Activated naive CD8-positive, alpha-beta T cell treated with anti-CD3 and anti-CD28 coated beads for 36 hours (primary cell): ENCODE measurements at regions not wholly inside any gene's neighbourhood (a gene's known extent, or its start where the extent isn't known, plus 50 kb on each side); places are given as distances from the start of the nearest gene placed in this dataset.

Experiments
- DNase-seq: peaks from one replicate; pipeline ENCODE4 v3.0.0; 2021
- H3K27ac Mint-ChIP-seq: one replicate; pipeline ENCODE4 v1.8.0; 2022; ENCODE audit warnings: mild to moderate bottlenecking, moderate library complexity, mixed read lengths
- H3K27me3 Mint-ChIP-seq: one replicate; pipeline ENCODE4 v1.8.0; 2022; ENCODE audit warnings: mild to moderate bottlenecking, mixed read lengths
- H3K36me3 Mint-ChIP-seq: one replicate; pipeline ENCODE4 v1.8.0; 2021; ENCODE audit warnings: mild to moderate bottlenecking, mixed read lengths
- H3K4me1 Mint-ChIP-seq: one replicate; pipeline ENCODE4 v1.8.0; 2021; ENCODE audit warnings: mixed read lengths
- H3K4me3 Mint-ChIP-seq: one replicate; pipeline ENCODE4 v1.8.0; 2022; ENCODE audit warnings: mild to moderate bottlenecking, moderate library complexity, mixed read lengths
- H3K9me3 Mint-ChIP-seq: one replicate; pipeline ENCODE4 v1.8.0; 2022; ENCODE audit warnings: mixed read lengths

DNA sequence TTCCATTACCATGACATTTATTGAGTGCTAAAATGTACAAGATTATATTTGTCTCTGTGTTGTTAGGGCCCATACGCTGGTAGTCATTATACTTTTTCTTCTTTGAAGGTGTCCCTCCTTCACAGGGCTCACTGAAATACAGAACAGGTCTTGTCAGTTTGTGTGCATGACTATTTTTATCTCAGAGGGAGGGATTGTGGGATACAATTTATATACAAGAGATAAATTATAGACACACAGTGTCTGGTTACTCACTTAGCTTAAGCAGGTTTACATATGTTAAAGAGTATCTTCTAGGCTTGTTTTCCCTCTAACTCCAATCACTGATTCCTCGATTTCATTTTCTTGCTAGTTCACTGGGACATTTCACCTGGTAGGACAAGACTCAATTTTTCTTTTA, 143.3 kb upstream of the GUCY1A1 start:
- Mint-ChIP-seq H3K4me1 (peaks cover 6% of the 10 kb centered on the region), H3K4me3 (no peak overlapping the region), H3K36me3 (no peaks in the 10 kb centered on the region), H3K27me3 (no peaks in the 10 kb centered on the region), H3K27ac (no peak overlapping the region), H3K9me3 (peaks cover 7% of the 10 kb centered on the region)
- no peak for DNase-seq

DNA sequence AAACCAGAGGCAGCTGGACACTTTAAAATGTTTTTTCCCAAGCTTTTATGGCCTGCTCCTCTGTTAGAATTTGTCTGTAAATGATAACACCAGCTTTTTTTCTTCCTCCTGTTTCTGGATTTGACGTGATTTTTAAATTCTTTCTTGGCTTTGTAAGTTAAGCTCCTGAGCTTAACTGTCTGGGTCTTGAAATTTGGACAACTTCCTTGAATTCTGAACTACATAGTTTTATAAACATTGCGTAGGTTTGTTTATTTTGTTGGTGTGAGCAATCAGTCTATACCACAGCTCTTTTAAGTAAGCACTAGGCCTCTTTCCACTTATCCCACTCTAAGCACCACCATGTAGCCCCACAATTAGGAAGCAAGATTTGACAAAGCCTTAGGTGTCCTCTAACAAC, 144.4 kb upstream of the GUCY1A1 start:
- Mint-ChIP-seq H3K9me3 (peaks cover 7% of the 10 kb centered on the region), H3K4me1 (peaks cover 6% of the 10 kb centered on the region), H3K36me3 (no peaks in the 10 kb centered on the region), H3K27ac (no peak overlapping the region), H3K27me3 (peaks cover under 1% of the 10 kb centered on the region), H3K4me3 (no peak overlapping the region)
- no peak for DNase-seq

DNA sequence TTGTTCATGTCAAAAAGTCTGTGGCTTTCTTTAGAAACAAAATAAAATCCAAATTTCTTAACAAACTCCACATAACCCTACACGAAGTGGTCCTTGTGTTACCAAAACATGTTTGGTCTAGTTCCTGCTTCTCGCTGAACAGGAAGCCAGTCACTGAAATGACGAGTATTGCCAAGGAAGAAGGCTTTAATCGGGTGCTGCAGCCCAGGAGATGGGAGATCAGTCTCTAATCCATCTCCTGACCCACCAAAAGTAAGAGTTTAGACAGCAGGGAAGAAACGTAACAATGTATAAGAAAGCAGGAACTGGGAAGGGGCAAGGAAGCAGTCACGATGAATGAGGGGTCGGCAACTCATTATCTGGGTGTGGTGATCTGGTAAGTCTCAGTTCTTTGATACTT, 144.6 kb upstream of the MAP9 start:
- H3K27ac Mint-ChIP-seq, result no peak overlapping the region
- no peak overlapping the region for H3K4me3 Mint-ChIP-seq
- H3K9me3 Mint-ChIP-seq, result peaks cover 7% of the 10 kb centered on the region

DNA sequence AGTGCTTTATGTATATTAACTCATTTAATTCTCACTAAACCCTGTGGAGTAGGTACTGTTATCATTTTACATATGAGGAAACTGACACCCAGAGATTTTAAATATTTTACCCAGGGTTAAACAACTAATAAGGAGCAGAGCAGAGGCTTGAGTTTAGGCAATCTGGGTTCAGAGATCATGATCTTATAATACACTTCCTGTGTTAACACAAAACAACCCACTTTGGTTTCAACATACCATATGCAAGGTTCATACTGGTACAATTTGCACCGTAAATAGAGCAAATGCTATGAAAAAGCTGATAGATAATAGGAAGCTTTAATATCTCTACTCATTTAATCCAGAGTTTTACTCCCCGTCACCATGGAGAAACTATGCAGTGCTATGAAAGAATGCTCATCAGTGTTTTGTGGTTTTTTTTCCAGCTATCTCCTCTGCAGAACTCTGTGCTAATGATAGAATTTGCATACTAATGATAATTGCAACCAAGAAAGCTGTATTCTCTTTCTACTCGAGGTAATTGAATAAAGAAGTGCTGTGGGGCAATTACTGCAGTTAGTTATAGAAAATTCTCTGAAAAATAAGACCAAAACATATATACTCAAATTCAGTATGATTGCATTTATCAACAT, 138.8 kb upstream of the MAP9 start:
- Mint-ChIP-seq H3K4me1 (no peaks in the 10 kb centered on the region), H3K27ac (no peak overlapping the region), H3K36me3 (no peaks in the 10 kb centered on the region), H3K9me3 (no peaks in the 10 kb centered on the region), H3K4me3 (no peak overlapping the region), H3K27me3 (peaks cover 13% of the 10 kb centered on the region)
- DNase-seq, result no peak

More for the DNA sequence above, 144.6 kb upstream of the MAP9 start:
- Mint-ChIP-seq H3K27me3 (peaks cover 4% of the 10 kb centered on the region), H3K36me3 (no peaks in the 10 kb centered on the region), H3K4me1 (peaks cover under 1% of the 10 kb centered on the region)
- DNase-seq, result no peak

DNA sequence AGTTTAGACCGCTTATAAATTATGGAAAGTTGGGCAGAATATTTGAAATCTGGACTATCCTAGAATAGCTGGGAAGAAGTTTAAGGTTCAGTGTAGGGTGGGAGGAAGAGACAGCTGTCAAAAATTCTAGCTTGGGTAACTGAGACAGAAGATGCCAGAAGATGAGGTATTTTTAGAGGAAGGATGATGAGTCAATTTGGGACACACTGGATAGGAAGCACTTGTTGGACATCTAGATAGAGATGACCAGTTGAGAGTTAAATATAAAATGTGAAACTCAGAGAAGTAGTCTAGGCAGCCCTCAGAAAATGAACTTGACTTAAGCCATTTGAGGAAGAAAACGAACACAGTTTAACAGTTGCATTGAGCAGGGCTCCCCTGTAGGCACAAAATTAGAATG, 137.9 kb upstream of the MAP9 start:
- no peak for DNase-seq
- Mint-ChIP-seq H3K4me3 (no peak overlapping the region), H3K36me3 (no peaks in the 10 kb centered on the region), H3K27me3 (peaks cover 13% of the 10 kb centered on the region), H3K9me3 (no peaks in the 10 kb centered on the region), H3K27ac (no peak overlapping the region), H3K4me1 (no peaks in the 10 kb centered on the region)

DNA sequence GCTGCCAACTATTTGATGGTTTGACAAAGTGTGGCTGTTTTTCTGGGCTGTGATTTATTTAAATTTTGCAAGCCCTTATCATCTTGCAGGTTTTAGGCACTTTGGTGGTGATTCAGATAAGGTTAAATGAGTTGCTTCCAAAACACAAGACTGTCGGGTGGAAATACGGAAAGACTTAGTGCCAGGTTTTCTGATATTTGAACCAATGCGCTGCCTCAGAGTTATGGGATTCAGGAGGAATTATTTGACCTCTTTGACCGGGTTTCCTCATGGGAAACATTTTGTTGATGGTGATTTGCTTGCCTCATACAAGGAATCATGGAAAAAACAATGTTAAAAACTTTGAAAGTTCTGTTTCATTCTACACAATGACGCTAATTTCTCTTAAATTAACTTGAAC, 136.1 kb upstream of the MAP9 start:
- Mint-ChIP-seq H3K4me1 (no peaks in the 10 kb centered on the region), H3K4me3 (no peak overlapping the region), H3K36me3 (no peaks in the 10 kb centered on the region), H3K27me3 (peaks cover 14% of the 10 kb centered on the region), H3K9me3 (no peaks in the 10 kb centered on the region), H3K27ac (no peak overlapping the region)
- no peak for DNase-seq

DNA sequence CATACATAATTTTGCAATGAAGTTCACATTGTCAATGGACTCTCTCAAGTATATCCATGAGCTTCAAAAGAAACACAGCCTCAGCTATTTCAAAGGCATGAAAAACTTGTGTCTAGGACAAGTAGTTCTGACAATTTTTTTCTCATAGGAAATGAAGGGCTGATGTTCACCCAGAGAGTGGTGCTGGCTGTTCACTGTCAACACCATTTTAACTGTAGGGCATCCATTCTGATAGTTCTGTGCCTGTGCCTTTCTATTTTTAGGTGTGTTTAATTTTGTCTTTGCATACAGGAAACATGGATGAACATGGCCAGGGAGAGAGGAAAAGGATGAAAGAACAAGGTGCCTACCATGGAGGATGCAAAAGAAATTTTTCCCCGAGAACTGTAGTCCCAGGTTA, 135.3 kb upstream of the MAP9 start:
- Mint-ChIP-seq H3K4me3 (no peak overlapping the region), H3K36me3 (no peaks in the 10 kb centered on the region), H3K27me3 (peaks cover 13% of the 10 kb centered on the region), H3K4me1 (no peaks in the 10 kb centered on the region), H3K27ac (no peak overlapping the region), H3K9me3 (no peaks in the 10 kb centered on the region)
- DNase-seq, result no peak

DNA sequence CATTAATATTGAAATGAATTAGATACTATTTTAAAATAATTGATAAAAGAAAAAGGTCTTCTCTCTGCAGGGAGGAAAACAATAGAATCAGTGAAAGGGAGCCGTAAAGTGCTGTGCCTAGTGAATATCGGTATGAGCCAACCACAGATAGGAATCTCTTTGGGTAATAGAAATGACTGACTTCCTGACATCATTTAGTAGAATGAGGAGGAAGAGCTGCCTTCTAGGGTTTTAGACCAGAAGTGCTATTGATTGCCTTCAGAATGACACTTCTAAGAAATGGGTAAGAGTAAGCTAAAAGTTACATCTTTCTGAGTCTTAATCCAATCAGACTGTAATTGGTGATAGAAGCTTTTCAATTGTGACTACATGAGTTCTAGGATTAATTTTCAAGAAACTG, 134.0 kb upstream of the MAP9 start:
- Mint-ChIP-seq H3K36me3 (no peaks in the 10 kb centered on the region), H3K27ac (no peak overlapping the region), H3K27me3 (peaks cover 13% of the 10 kb centered on the region), H3K9me3 (no peaks in the 10 kb centered on the region), H3K4me1 (no peaks in the 10 kb centered on the region), H3K4me3 (no peak overlapping the region)
- DNase-seq, result no peak

DNA sequence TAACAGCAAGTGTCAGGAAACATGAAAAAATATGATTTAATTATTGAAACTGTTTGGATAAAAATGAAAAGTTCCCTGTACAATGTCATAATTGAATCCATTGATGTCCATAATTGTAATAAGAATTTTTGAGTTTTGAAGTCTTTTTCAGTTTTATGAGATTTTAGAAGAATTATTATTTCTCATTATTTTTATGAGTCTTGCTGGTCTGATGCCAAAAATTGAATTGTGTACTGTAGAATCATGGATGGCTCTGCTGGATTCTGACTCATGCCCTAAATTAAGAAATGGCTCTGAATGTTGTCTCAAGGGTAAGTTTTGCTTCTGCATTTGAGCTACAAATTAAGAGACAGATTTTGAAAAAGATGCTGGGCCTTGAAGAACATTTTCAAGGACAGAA, 132.8 kb upstream of the MAP9 start:
- no peaks in the 10 kb centered on the region for H3K4me1 Mint-ChIP-seq
- no peak overlapping the region for H3K4me3 Mint-ChIP-seq
- H3K27me3 Mint-ChIP-seq, result peaks cover 15% of the 10 kb centered on the region
- no peak overlapping the region for H3K27ac Mint-ChIP-seq
- no peak for DNase-seq
- no peaks in the 10 kb centered on the region for H3K36me3 Mint-ChIP-seq
- no peaks in the 10 kb centered on the region for H3K9me3 Mint-ChIP-seq

DNA sequence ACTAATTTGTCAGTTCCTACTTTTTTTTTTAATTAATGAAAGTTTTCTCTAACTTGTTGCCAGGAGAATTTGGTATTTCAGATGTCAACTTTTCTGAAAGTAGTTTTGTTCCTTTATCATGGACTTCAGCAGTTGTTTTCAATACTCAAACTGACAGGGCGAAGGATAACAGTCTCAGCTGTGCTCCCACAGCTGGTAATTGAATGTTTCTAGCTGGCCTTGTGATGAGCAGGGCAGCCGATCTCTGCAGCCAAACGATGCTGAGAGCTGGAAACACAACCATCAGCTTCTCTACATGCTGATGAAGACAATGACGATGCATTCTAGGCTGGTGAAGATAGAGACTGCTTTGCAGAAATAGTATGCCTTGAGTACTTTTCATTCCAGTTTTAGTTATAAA, 130.0 kb upstream of the MAP9 start:
- Mint-ChIP-seq H3K27ac (no peak overlapping the region), H3K9me3 (no peaks in the 10 kb centered on the region), H3K36me3 (no peaks in the 10 kb centered on the region), H3K4me3 (no peak overlapping the region), H3K4me1 (no peaks in the 10 kb centered on the region), H3K27me3 (peaks cover 16% of the 10 kb centered on the region)
- no peak for DNase-seq

DNA sequence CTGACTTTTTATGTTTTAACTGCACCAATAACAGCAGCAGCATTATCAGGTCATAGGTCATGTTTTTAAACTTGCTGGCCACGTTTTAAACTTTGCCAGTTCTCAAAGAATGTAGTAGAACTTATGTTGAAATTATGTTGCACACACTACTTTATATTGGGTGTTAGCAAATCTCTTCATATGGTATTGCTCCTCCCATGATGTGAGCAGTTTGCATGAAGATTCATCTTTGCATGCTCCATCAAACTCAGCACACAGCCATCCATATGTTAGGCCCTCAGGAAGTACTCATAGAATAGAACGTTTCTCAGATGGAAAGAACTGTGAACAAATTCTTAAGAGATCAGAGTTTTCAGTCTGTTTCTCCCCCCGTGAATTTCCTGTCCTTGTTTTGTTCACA, 128.6 kb upstream of the MAP9 start:
- no peaks in the 10 kb centered on the region for H3K4me1 Mint-ChIP-seq
- no peak overlapping the region for H3K27ac Mint-ChIP-seq
- no peak overlapping the region for H3K4me3 Mint-ChIP-seq
- no peaks in the 10 kb centered on the region for H3K36me3 Mint-ChIP-seq
- H3K27me3 Mint-ChIP-seq, result peaks cover 10% of the 10 kb centered on the region
- H3K9me3 Mint-ChIP-seq, result no peaks in the 10 kb centered on the region
- no peak for DNase-seq

DNA sequence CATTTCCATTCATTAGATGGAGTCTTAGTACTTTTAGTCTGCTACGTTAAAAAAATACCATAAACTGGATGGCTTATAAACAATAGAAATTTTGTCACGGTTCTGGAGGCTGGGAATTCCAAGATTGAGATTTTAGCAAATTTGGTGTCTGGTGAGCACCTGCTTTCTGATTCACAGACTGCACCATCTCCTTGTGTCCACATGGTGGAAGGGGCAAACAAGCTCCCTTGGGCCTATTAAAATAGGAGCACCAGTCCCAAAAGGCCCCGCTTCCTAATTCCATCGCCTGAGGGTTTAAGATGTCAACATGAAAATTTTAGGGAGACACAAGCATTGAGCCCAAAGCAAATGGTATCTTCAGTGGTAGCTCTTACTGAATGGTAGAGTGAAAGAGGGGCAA, 120.5 kb upstream of the MAP9 start:
- Mint-ChIP-seq H3K4me3 (no peak overlapping the region), H3K9me3 (no peaks in the 10 kb centered on the region), H3K27ac (no peak overlapping the region), H3K36me3 (no peaks in the 10 kb centered on the region), H3K27me3 (peaks cover 10% of the 10 kb centered on the region), H3K4me1 (no peaks in the 10 kb centered on the region)
- DNase-seq, result no peak

DNA sequence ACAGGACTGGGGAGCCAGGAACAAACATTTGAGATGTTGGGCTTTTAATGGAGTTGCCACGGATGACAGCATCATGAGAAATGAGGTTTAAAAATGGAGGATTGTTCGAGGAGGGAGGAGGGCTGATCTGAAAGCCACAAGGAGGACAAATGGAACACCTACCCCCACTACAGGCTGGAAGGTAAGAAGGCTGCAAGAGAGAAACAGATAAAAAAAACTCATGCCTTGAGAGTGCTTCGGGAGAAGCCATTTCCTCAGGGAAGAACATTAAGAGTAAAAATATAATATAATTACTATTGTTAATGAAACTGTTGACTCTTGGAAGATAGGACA, 119.5 kb upstream of the MAP9 start:
- Mint-ChIP-seq H3K27me3 (peaks cover 10% of the 10 kb centered on the region), H3K36me3 (no peaks in the 10 kb centered on the region), H3K27ac (no peak overlapping the region), H3K9me3 (no peaks in the 10 kb centered on the region), H3K4me1 (no peaks in the 10 kb centered on the region), H3K4me3 (no peak overlapping the region)
- DNase-seq, result no peak

DNA sequence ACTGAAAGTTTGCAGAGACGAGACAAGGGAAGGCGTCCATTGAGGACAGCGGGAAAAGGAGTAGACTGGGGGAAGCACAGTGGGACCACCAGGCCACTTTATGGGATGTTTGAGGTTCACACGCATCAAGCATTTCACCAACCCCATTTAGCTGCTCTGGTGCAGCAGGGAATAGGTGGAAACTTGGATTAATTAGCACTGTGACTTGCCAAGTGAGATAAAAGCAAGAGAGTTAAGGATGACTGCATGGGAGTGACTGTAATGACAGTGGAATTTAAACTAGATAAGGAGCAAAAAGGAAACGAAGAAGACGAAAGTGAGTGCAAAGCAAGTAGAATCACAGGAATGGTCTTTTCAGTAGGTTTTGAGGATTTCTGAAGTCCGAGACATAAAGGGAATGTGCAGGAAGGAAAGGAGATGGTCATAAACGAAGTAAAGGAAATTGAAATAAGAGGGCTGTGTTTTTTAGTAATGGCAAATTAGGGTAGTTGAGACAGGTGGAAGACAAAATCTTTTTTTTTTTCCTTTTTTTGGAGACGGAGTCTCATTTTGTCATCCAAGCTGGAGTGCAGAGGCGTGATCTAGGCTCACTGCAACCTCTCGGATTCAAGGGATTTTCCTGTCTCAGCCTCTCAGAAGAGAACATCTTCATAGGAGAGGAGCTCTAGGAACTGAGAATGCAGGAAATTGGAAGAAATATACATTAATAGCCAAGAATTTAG, 119.0 kb upstream of the MAP9 start:
- Mint-ChIP-seq H3K4me1 (no peaks in the 10 kb centered on the region), H3K27ac (peak overlapping the region; percentile 43), H3K9me3 (no peaks in the 10 kb centered on the region)

DNA sequence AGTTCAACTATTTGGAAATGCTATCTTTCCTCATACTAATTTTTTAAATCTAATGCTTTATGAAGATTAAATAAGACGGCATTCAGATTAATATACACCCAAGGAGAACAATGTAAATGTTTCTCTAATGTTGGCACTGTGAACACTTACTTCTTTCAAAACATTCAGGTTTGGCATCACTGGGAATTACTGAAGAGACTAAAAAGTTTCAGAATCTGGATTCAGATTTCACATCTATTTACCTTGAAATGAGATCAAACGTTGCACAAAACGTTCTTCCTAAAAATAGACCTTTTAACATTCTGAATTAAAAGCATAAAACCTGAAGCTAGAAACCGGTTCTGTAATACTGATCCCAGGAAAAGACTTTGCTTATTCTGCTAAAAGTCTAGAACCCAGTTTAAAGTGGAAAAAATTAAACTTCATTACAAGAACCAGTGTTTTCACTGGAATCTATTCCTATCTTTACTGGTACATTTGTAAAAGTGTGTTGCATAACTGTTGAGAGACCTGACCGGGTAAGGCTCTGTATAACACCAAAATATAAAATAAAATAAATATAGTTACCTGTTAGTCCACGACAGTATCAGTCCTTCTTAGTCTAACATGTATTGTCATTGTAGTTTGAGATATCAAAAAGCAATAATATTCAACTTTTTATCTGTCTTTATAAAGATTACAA, 117.4 kb upstream of the MAP9 start:
- DNase-seq, result no peak
- H3K36me3 Mint-ChIP-seq, result no peaks in the 10 kb centered on the region
- H3K4me1 Mint-ChIP-seq, result no peaks in the 10 kb centered on the region
- no peak overlapping the region for H3K27ac Mint-ChIP-seq
- peaks cover 10% of the 10 kb centered on the region for H3K27me3 Mint-ChIP-seq
- no peak overlapping the region for H3K4me3 Mint-ChIP-seq
- no peaks in the 10 kb centered on the region for H3K9me3 Mint-ChIP-seq

More for the DNA sequence above, 119.0 kb upstream of the MAP9 start:
- Mint-ChIP-seq H3K36me3 (no peaks in the 10 kb centered on the region), H3K27me3 (peaks cover 10% of the 10 kb centered on the region), H3K4me3 (no peak overlapping the region)
- DNase-seq, result no peak
